SK-N-SH (cell line): ENCODE measurements at regions not wholly inside any gene's neighbourhood (a gene's known extent, or its start where the extent isn't known, plus 50 kb on each side); places are given as distances from the start of the nearest gene placed in this dataset.

Experiments
- CTCF ChIA-PET: fragments of 300-600, 350-600 bp; formaldehyde crosslinking; extraction: SDS; loops from one replicate; lab custom pipeline; 2021; lab: Yijun Ruan, JAX
- POLR2A ChIA-PET: fragments of 350-600 bp; sonication (Branson Sonifier 250); formaldehyde crosslinking; extraction: SDS; loops from one replicate; lab custom pipeline; 2020; ENCODE audit warnings: antibody characterized with exemption, inconsistent platforms; lab: Yijun Ruan, JAX
- DNase-seq: peaks from one replicate; pipeline ENCODE4 v3.0.0; 2012
- H2AFZ ChIP-seq: fragments of 200-600 bp; sonication (generic); 2 replicates; pipeline ENCODE4 v1.8.1; 2016; ENCODE audit warnings: antibody characterized with exemption, mild to moderate bottlenecking, low read depth
- H3F3A ChIP-seq: fragments of 200-600 bp; sonication (generic); replicated peaks from 2 replicates; pipeline ENCODE3; 2016; ENCODE audit warnings: antibody characterized with exemption, mild to moderate bottlenecking; ENCODE audit not compliant: insufficient read depth
- H3K27ac ChIP-seq, 2 experiments: fragments of 200-500 bp in 1 of 2; fragments of 200-600 bp in 1 of 2; sonication (Bioruptor generic) in 1 of 2; sonication (generic), shearing (Covaris generic) in 1 of 2; 2 replicates each; pipeline versions ENCODE4 v1.5.1 to v1.6.1; 2014 to 2016; ENCODE audit warnings: low read depth in 2 of 2, inconsistent platforms in 1 of 2, low read length in 1 of 2, mild to moderate bottlenecking in 1 of 2, mixed read lengths in 1 of 2
- H3K27me3 ChIP-seq: fragments of 200-600 bp; sonication (generic), shearing (Covaris generic); 2 replicates; pipeline ENCODE4 v1.6.1; 2016; ENCODE audit warnings: mixed run types; ENCODE audit not compliant: insufficient read depth
- H3K36me3 ChIP-seq, 2 experiments: fragments of 200-500 bp in 1 of 2; fragments of 200-600 bp in 1 of 2; sonication (Bioruptor generic) in 1 of 2; sonication (generic) in 1 of 2; replicated peaks in 1 of 2; 2 replicates each; pipeline versions ENCODE3 to v1.5.1; 2014 to 2016; ENCODE audit warnings: low read length in 1 of 2, mild to moderate bottlenecking in 1 of 2; ENCODE audit not compliant: insufficient read depth in 2 of 2, control insufficient read depth in 1 of 2
- H3K4me1 ChIP-seq, 2 experiments: fragments of 200-500 bp in 1 of 2; fragments of 200-600 bp in 1 of 2; sonication (Bioruptor generic) in 1 of 2; sonication (generic), shearing (Covaris generic) in 1 of 2; 2 replicates each; pipeline versions ENCODE4 v1.5.1 to v1.6.1; 2014 to 2016; ENCODE audit warnings: low read depth in 1 of 2, low read length in 1 of 2, mixed run types in 1 of 2; ENCODE audit not compliant: insufficient read depth in 2 of 2, control insufficient read depth in 1 of 2
- H3K4me2 ChIP-seq: fragments of 200-600 bp; sonication (generic), shearing (Covaris generic); 2 replicates; pipeline ENCODE4 v1.6.1; 2017; ENCODE audit warnings: mixed run types
- H3K4me3 ChIP-seq, 2 experiments: fragments of 200-500 bp in 1 of 2; fragments of 200-600 bp in 1 of 2; sonication (Bioruptor generic) in 1 of 2; sonication (generic), shearing (Covaris generic) in 1 of 2; 2 replicates each; pipeline versions ENCODE4 v1.5.1 to v1.8.1; 2014 to 2016; ENCODE audit warnings: low read depth in 2 of 2, inconsistent platforms in 1 of 2, low read length in 1 of 2, mild to moderate bottlenecking in 1 of 2, mixed read lengths in 1 of 2, moderate library complexity in 1 of 2
- H3K79me2 ChIP-seq: fragments of 200-600 bp; sonication (generic); 2 replicates; pipeline ENCODE4 v1.8.1; 2017; ENCODE audit warnings: mild to moderate bottlenecking; ENCODE audit not compliant: insufficient read depth
- H3K9ac ChIP-seq: fragments of 200-600 bp; sonication (generic); 2 replicates; pipeline ENCODE4 v1.6.1; 2017; ENCODE audit warnings: mixed run types
- H3K9me2 ChIP-seq: fragments of 200-600 bp; sonication (generic); 2 replicates; pipeline ENCODE4 v1.6.1; 2017; ENCODE audit warnings: mixed run types
- H3K9me3 ChIP-seq: fragments of 200-600 bp; sonication (generic); 2 replicates; pipeline ENCODE4 v1.6.1; 2017; ENCODE audit warnings: mixed run types, mild to moderate bottlenecking, moderate library complexity
- H4K20me1 ChIP-seq: fragments of 200-600 bp; sonication (generic); 2 replicates; pipeline ENCODE4 v1.6.1; 2017; ENCODE audit warnings: mild to moderate bottlenecking, mixed run types; ENCODE audit not compliant: insufficient read depth
- CHD2 ChIP-seq: fragments of 150-350 bp; IDR thresholded peaks from 2 replicates; pipeline ENCODE4 v1.6.1; 2018; ENCODE audit warnings: low read length; ENCODE audit not compliant: partially characterized antibody
- EP300 ChIP-seq, 2 experiments: IDR thresholded peaks; 2 replicates each; pipeline versions ENCODE4 v1.4.0 to v1.6.1; 2012; ENCODE audit warnings: borderline replicate concordance in 1 of 2, low read depth in 1 of 2, low read length in 1 of 2
- EZH2phosphoT487 ChIP-seq: fragments of 200-600 bp; sonication (generic); IDR thresholded peaks from 2 replicates; pipeline ENCODE4 v1.6.1; 2017; ENCODE audit warnings: low read depth, mixed run types, mild to moderate bottlenecking, antibody characterized with exemption, moderate library complexity, borderline replicate concordance
- FOXM1 ChIP-seq: IDR thresholded peaks from 2 replicates; pipeline ENCODE4 v1.4.0; 2012; ENCODE audit warnings: low read depth, mild to moderate bottlenecking
- GABPA ChIP-seq: IDR thresholded peaks from 2 replicates; pipeline ENCODE4 v1.4.0; 2012; ENCODE audit warnings: low read depth, mild to moderate bottlenecking
- GATA2 ChIP-seq: sonication (generic); formaldehyde crosslinking; IDR thresholded peaks from 2 replicates; pipeline ENCODE4 v1.5.0; 2020; ENCODE audit warnings: mild to moderate bottlenecking, missing genetic modification reagents
- IRF3 ChIP-seq: fragments of 150-350 bp; IDR thresholded peaks from 2 replicates; pipeline ENCODE4 v1.6.1; 2016; ENCODE audit warnings: mild to moderate bottlenecking, low read depth, low read length
- JUND ChIP-seq: IDR thresholded peaks from 2 replicates; pipeline ENCODE4 v1.4.0; 2012
- MEF2A ChIP-seq: IDR thresholded peaks from 2 replicates; pipeline ENCODE4 v1.4.0; 2012; ENCODE audit warnings: low read depth, borderline replicate concordance
- NRF1 ChIP-seq: IDR thresholded peaks from 2 replicates; pipeline ENCODE4 v1.6.1; 2012; ENCODE audit warnings: low read depth, mild to moderate bottlenecking, low read length
- RCOR1 ChIP-seq: fragments of 150-350 bp; IDR thresholded peaks from 2 replicates; pipeline ENCODE4 v1.6.1; 2017; ENCODE audit warnings: antibody characterized with exemption, low read length
- REST ChIP-seq: IDR thresholded peaks from 2 replicates; pipeline ENCODE4 v1.6.1; 2012; ENCODE audit warnings: mild to moderate bottlenecking, low read depth, low read length, moderate library complexity
- RFX5 ChIP-seq: IDR thresholded peaks from 2 replicates; pipeline ENCODE4 v1.6.1; 2012; ENCODE audit warnings: mild to moderate bottlenecking, improper control_type of control experiment, low read length
- RXRA ChIP-seq: IDR thresholded peaks from 2 replicates; pipeline ENCODE4 v1.4.0; 2012; ENCODE audit warnings: low read depth, mild to moderate bottlenecking, borderline replicate concordance
- SMC3 ChIP-seq: IDR thresholded peaks from 2 replicates; pipeline ENCODE4 v1.6.1; 2012; ENCODE audit warnings: low read depth, low read length, improper control_type of control experiment
- TEAD4 ChIP-seq: IDR thresholded peaks from 2 replicates; pipeline ENCODE4 v1.4.0; 2012; ENCODE audit warnings: mild to moderate bottlenecking, borderline replicate concordance; ENCODE audit not compliant: insufficient read depth
- YY1 ChIP-seq: IDR thresholded peaks from 2 replicates; pipeline ENCODE4 v1.4.0; 2012; ENCODE audit warnings: low read depth, mild to moderate bottlenecking
- WGBS: methylation state at CpG from one replicate; pipeline ENCODE4 v1.1.6; 2017; ENCODE audit warnings: low lambda C conversion rate; 5-methylcytosine and 5-hydroxymethylcytosine counted together
- TF ChIP-seq, protein P1 (sequence below): IDR thresholded peaks from 2 replicates; pipeline ENCODE4 v1.4.0; 2012; ENCODE audit warnings: low read depth, borderline replicate concordance

DNA sequence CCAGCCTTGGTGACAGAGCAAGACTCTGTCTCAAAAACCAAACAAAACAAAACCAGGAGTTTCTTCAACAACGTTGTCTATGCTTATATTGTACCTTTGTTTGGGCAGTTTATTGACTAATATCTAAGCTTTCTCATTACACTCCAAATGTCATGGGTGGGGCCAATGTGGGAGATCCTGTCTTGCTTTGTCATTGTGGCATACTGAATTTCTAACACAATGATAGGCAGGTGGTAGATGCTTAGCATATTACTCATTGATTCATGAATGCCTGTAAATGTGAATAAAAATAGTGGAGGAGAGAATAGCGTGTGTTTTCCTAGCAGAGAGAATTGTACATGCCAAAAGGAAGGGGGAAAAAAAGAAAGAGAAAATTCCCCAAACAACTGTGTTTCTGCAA lies 802.5 kb upstream of the EEF2KMT start:
- Histone ChIP-seq H3K9ac (no peak overlapping the region), H2AFZ (no peak overlapping the region), H3K4me1 (peaks cover 0 to 22% of the 10 kb centered on the region in 2 experiments; a peak in 1 of 4 replicates), H3K9me2 (no peaks in the 10 kb centered on the region), H3K79me2 (no peaks in the 10 kb centered on the region), H3K27ac (no peak overlapping the region), H3K4me2 (no peak overlapping the region), H3K9me3 (no peaks in the 10 kb centered on the region), H4K20me1 (no peaks in the 10 kb centered on the region), H3K36me3 (no peaks in the 10 kb centered on the region), H3K27me3 (no peaks in the 10 kb centered on the region), H3K4me3 (no peak overlapping the region), H3F3A (no peaks in the 10 kb centered on the region)
- TF ChIP-seq EP300 (IDR thresholded peaks at IDR 0.05; ENCODE audit: borderline replicate concordance in 1 of 2, low read depth in 1 of 2, low read length in 1 of 2), result no peak
- TF ChIP-seq, protein P1, sequence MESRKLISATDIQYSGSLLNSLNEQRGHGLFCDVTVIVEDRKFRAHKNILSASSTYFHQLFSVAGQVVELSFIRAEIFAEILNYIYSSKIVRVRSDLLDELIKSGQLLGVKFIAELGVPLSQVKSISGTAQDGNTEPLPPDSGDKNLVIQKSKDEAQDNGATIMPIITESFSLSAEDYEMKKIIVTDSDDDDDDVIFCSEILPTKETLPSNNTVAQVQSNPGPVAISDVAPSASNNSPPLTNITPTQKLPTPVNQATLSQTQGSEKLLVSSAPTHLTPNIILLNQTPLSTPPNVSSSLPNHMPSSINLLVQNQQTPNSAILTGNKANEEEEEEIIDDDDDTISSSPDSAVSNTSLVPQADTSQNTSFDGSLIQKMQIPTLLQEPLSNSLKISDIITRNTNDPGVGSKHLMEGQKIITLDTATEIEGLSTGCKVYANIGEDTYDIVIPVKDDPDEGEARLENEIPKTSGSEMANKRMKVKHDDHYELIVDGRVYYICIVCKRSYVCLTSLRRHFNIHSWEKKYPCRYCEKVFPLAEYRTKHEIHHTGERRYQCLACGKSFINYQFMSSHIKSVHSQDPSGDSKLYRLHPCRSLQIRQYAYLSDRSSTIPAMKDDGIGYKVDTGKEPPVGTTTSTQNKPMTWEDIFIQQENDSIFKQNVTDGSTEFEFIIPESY, result no peak
- TF ChIP-seq RFX5, result no peak
- no peak for TF ChIP-seq RCOR1
- TF ChIP-seq JUND, result no peak
- ChIA-PET POLR2A (no interaction called here), CTCF (interaction anchor here (1.1 to 2.0 kb wide), 3 partner anchors 12 to 116 kb away, joined by 4 to 5 read pairs (median 4); no protein-coding TSS in a partner anchor)
- no peak for DNase-seq
- WGBS, result 16% methylated on average over 2 of the region's 2 CpGs

DNA sequence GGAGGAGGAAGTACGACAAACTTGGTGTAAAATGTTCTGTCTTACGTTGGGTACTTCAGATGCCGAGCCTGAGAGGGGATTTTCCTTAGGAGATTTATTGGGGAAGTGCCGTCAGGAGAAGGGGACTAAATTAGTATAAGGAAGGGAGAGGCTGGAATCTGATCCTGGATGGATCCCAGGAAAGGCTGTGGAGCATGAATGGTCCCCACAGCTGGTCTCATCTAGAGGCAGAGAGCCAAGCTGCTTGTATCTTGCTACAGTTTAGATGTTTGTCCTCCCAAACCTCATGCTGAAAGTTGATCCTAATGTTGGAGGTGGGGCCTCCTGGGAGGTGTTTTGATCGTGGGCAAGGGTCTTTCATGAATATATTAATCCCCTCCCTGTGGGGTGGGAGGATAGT lies 798.4 kb upstream of the EEF2KMT start:
- H3K4me2 ChIP-seq, result no peak overlapping the region
- peaks cover 0 to 10% of the 10 kb centered on the region in 2 experiments; a peak in 1 of 4 replicates for H3K4me1 ChIP-seq

More for the DNA sequence above, 798.4 kb upstream of the EEF2KMT start:
- WGBS, result 15% methylated on average over 5 of the region's 5 CpGs
- Histone ChIP-seq H3K36me3 (no peaks in the 10 kb centered on the region), H3K9me3 (no peaks in the 10 kb centered on the region), H3K9ac (no peak overlapping the region), H3K9me2 (no peaks in the 10 kb centered on the region), H3K4me3 (no peak overlapping the region), H3K27me3 (no peaks in the 10 kb centered on the region), H3F3A (no peaks in the 10 kb centered on the region)
- POLR2A ChIA-PET, result no interaction called here
- TF ChIP-seq REST (no peak), IRF3 (no peak), GATA2 (no peak), MEF2A (no peak), TEAD4 (no peak), YY1 (no peak), GABPA (no peak), RXRA (no peak), CHD2 (no peak), EZH2phosphoT487 (no peak), FOXM1 (no peak), SMC3 (no peak), NRF1 (no peak)
- TF ChIP-seq, all 33 proteins: peak for 0
- Histone ChIP-seq H4K20me1 (no peaks in the 10 kb centered on the region), H3K27ac (no peak overlapping the region), H3K79me2 (no peaks in the 10 kb centered on the region), H2AFZ (no peak overlapping the region)
- DNase-seq, result no peak
- CTCF ChIA-PET, result interaction anchor here (1.3 kb wide), 1 partner anchor 33 kb away, joined by 3 read pairs; no protein-coding TSS in a partner anchor
